ENCODE measurements at regions not wholly inside any gene's neighbourhood (a gene's known extent, or its start where the extent isn't known, plus 50 kb on each side); places are given as distances from the start of the nearest gene placed in this dataset.
"Not testable (repeated sequence)": the region's sequence is repeated elsewhere in the genome, so short reads cannot be mapped to it uniquely, and the experiment has no call there.

- DNase-seq (ENCODE audit: low read depth, low spot score); H3K4me1 ChIP-seq (ENCODE audit: control insufficient read depth in 1 of 2, insufficient read depth in 2 of 2, low read length in 2 of 2); POLR2A ChIA-PET; H3K79me2 ChIP-seq (ENCODE audit: insufficient read depth, low read length); H3K4me3 ChIP-seq (replicated peaks in 1 of 2; ENCODE audit: low read depth in 1 of 2, low read length in 2 of 2); RAD21 ChIA-PET (ENCODE audit: low non-redundant PET in 1 of 2, low total read pairs in 2 of 2, uncharacterized antibody in 2 of 2, unreplicated experiment in 2 of 2); H2AFZ ChIP-seq (ENCODE audit: low read depth, low read length, poor library complexity, severe bottlenecking); H3K4me2 ChIP-seq (ENCODE audit: low read length); H3K9me3 ChIP-seq (ENCODE audit: control insufficient read depth in 1 of 2, insufficient read depth in 1 of 2, low read depth in 1 of 2, low read length in 2 of 2); H4K20me1 ChIP-seq (ENCODE audit: insufficient read depth); H3K27ac ChIP-seq (ENCODE audit: low read depth, low read length); CTCF ChIA-PET; H3K9me2 ChIP-seq (ENCODE audit: insufficient read depth); intact Hi-C loops (cut with micrococcal nuclease); H3K27me3 ChIP-seq (ENCODE audit: insufficient read depth, low read length); ATAC-seq; BruUV-seq (replicated peaks); H3K36me3 ChIP-seq (ENCODE audit: control insufficient read depth in 1 of 2, insufficient read depth in 2 of 2, low read length in 2 of 2); H3K9ac ChIP-seq (ENCODE audit: low read length): not testable (repeated sequence)
These were observed 730.3 kb downstream of the NXPH1 start for GRCh38 chr7:9163691-9164090.

GRCh38 chr7:9175871-9176270, 742.5 kb downstream of the NXPH1 start:
- CTCF ChIA-PET, result no interaction called here
- no peak overlapping the region for H3K27ac ChIP-seq (ENCODE audit: low read depth, low read length)
- H3K9me2 ChIP-seq (ENCODE audit: insufficient read depth), result no peaks in the 10 kb centered on the region
- H3K9ac ChIP-seq (ENCODE audit: low read length), result no peak overlapping the region
- no peak overlapping the region for H3K4me2 ChIP-seq (ENCODE audit: low read length)
- no peak overlapping the region for H2AFZ ChIP-seq (ENCODE audit: low read depth, low read length, poor library complexity, severe bottlenecking)
- peaks cover 5 to 20% of the 10 kb centered on the region in 2 experiments; a peak in 2 of 4 replicates for H3K9me3 ChIP-seq (ENCODE audit: control insufficient read depth in 1 of 2, insufficient read depth in 1 of 2, low read depth in 1 of 2, low read length in 2 of 2)
- BruUV-seq (replicated peaks), result no TSS peak
- TF ChIP-seq FOSL1 (IDR thresholded peaks at IDR 0.05; ENCODE audit: low read depth) (no peak), RAD21 (IDR thresholded peaks at IDR 0.05; ENCODE audit: low read depth) (no peak), TCF7L2 (IDR thresholded peaks at IDR 0.05; ENCODE audit: borderline replicate concordance, extremely low read depth, insufficient read depth, insufficient read length) (no peak), ZBTB33 (IDR thresholded peaks at IDR 0.05; ENCODE audit: extremely low read depth, insufficient replicate concordance, low read length) (no peak), REST (IDR thresholded peaks at IDR 0.05; ENCODE audit: low read depth) (no peak), SP1 (IDR thresholded peaks at IDR 0.05; ENCODE audit: low read depth) (no peak), CTCF (IDR thresholded peaks at IDR 0.05 in 2 of 3, conservative IDR thresholded peaks at IDR 0.05 in 1 of 3; ENCODE audit: borderline replicate concordance in 1 of 3, insufficient read depth in 1 of 3, low read depth in 2 of 3, low read length in 2 of 3) (no peak), EGR1 (IDR thresholded peaks at IDR 0.05; ENCODE audit: low read depth) (no peak), ZNF274 (IDR thresholded peaks at IDR 0.05; ENCODE audit: low read depth, low read length) (no peak)
- intact Hi-C loops (cut with micrococcal nuclease), result no loop called here
- H3K27me3 ChIP-seq (ENCODE audit: insufficient read depth, low read length), result no peaks in the 10 kb centered on the region
- no peak for ATAC-seq
- no peak for DNase-seq (ENCODE audit: low read depth, low spot score)
- no peaks in the 10 kb centered on the region for H3K79me2 ChIP-seq (ENCODE audit: insufficient read depth, low read length)
- RAD21 ChIA-PET (ENCODE audit: low non-redundant PET in 1 of 2, low total read pairs in 2 of 2, uncharacterized antibody in 2 of 2, unreplicated experiment in 2 of 2), result no interaction called here
- POLR2A ChIA-PET, result no interaction called here
- H3K4me1 ChIP-seq (ENCODE audit: control insufficient read depth in 1 of 2, insufficient read depth in 2 of 2, low read length in 2 of 2), result no peaks in the 10 kb centered on the region
- no peaks in the 10 kb centered on the region for H3K36me3 ChIP-seq (ENCODE audit: control insufficient read depth in 1 of 2, insufficient read depth in 2 of 2, low read length in 2 of 2)
- H4K20me1 ChIP-seq (ENCODE audit: insufficient read depth), result no peaks in the 10 kb centered on the region
- no peak overlapping the region for H3K4me3 ChIP-seq (replicated peaks in 1 of 2; ENCODE audit: low read depth in 1 of 2, low read length in 2 of 2)
